Mammary epithelial cell (primary cell): ENCODE measurements at regions not wholly inside any gene's neighbourhood (a gene's known extent, or its start where the extent isn't known, plus 50 kb on each side); places are given as distances from the start of the nearest gene placed in this dataset.

Experiments
- CTCF ChIP-seq, 2 donors: IDR thresholded peaks in 1 of 2; conservative IDR thresholded peaks in 1 of 2; 2 replicates each; pipeline ENCODE4 v1.5.1; 2011 to 2012; ENCODE audit warnings: inconsistent platforms in 2 of 2, low read length in 2 of 2, mild to moderate bottlenecking in 2 of 2, control low read depth in 1 of 2, low read depth in 1 of 2; ENCODE audit not compliant: insufficient read depth in 1 of 2; ENCODE audit errors: extremely low read depth in 1 of 2
- EZH2 ChIP-seq: IDR thresholded peaks from 2 replicates; pipeline ENCODE4 v1.6.1; 2012; ENCODE audit warnings: low read length, inconsistent platforms, borderline replicate concordance

GRCh38 chr11:109155291-109155690 is 266.7 kb upstream of the C11orf87 start:
- TF ChIP-seq CTCF (conservative IDR thresholded peaks at IDR 0.05 in 1 of 2, IDR thresholded peaks at IDR 0.05 in 1 of 2; ENCODE audit: extremely low read depth in 1 of 2, insufficient read depth in 1 of 2, low read depth in 1 of 2, low read length in 2 of 2) = no peak
- TF ChIP-seq EZH2 = no peak
